ENCODE measurements at regions not wholly inside any gene's neighbourhood (a gene's known extent, or its start where the extent isn't known, plus 50 kb on each side); places are given as distances from the start of the nearest gene placed in this dataset.

DNA sequence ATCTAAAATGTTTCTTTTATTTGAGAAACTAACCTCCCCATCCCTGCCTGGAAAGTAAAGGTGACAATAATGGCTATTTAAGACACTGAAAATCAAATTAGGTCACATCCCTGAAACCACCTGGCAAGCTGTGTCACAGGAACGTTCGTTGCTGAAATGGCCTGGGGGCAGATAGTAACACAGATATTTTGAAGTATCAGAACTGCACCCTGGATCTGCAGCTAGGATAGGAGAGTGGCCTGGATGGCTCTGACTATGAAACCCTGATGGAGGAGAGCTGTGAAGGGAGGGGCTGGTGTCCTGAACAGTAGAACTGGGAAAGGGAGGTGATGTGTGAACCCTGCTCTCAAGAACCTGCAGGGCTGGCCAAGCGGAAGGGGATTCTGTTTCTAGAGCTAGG, 648.3 kb upstream of the CFAP20DC start:
- Histone ChIP-seq H3K27me3 (ENCODE audit: control insufficient read depth, insufficient read depth, low read length) (no peaks in the 10 kb centered on the region), H3K4me3 (ENCODE audit: low read depth, low read length) (no peak overlapping the region), H3K36me3 (ENCODE audit: control insufficient read depth, insufficient read depth, low read length) (no peaks in the 10 kb centered on the region)
- DNase-seq (ENCODE audit: low read depth): no peak
- no peak for TF ChIP-seq CTCF (IDR thresholded peaks at IDR 0.05; ENCODE audit: insufficient read depth, low read length, poor library complexity, severe bottlenecking)

DNA sequence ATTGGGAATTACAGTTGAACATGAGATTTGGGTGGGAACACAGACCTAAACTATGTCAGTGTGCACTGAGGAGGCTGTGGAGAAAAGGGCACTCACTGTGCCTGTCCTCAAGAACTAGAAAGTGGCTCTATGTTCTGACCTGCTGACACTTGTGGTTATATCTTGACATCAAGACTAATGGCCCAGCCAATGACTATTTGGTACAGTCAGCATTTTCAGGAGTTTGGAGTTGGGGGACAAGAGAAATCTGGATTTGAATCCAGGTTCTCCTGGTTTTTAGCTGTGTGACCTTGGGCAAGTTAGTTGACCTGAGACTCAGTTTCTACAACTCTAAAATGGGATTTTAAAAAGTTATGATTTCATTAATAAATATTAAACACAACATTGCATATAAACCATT, 647.0 kb upstream of the CFAP20DC start:
- no peaks in the 10 kb centered on the region for H3K27me3 ChIP-seq (ENCODE audit: control insufficient read depth, insufficient read depth, low read length)
- no peak overlapping the region for H3K4me3 ChIP-seq (ENCODE audit: low read depth, low read length)
- TF ChIP-seq CTCF (IDR thresholded peaks at IDR 0.05; ENCODE audit: insufficient read depth, low read length, poor library complexity, severe bottlenecking): no peak
- no peak for DNase-seq (ENCODE audit: low read depth)
- H3K36me3 ChIP-seq (ENCODE audit: control insufficient read depth, insufficient read depth, low read length): no peaks in the 10 kb centered on the region

GRCh38 chr3:59695860-59696259, 646.0 kb upstream of the CFAP20DC start:
- no peak for DNase-seq (ENCODE audit: low read depth)
- no peak for TF ChIP-seq CTCF (IDR thresholded peaks at IDR 0.05; ENCODE audit: insufficient read depth, low read length, poor library complexity, severe bottlenecking)
- Histone ChIP-seq H3K36me3 (ENCODE audit: control insufficient read depth, insufficient read depth, low read length) (no peaks in the 10 kb centered on the region), H3K27me3 (ENCODE audit: control insufficient read depth, insufficient read depth, low read length) (no peaks in the 10 kb centered on the region), H3K4me3 (ENCODE audit: low read depth, low read length) (no peak overlapping the region)

DNA sequence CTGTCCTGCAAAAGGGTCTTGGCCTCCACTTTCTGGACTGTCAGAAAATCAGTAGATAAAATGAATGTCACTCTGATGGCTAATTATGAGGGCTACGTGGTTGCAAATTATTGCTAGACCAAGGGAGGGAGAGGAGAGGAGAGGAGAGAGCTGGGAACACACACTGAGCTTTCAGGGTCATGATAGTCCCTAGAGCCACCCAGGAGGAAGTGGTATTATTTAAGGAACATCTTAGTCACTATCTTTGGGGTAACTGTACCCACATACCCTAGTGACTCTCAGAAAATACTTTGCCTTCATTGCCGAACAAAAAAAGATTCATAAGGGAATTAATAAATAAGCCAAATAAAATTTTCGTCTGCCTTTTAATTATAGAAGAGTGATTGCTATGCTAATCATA, 642.3 kb upstream of the CFAP20DC start:
- H3K27me3 ChIP-seq (ENCODE audit: control insufficient read depth, insufficient read depth, low read length): no peaks in the 10 kb centered on the region
- no peaks in the 10 kb centered on the region for H3K36me3 ChIP-seq (ENCODE audit: control insufficient read depth, insufficient read depth, low read length)
- DNase-seq (ENCODE audit: low read depth): no peak
- no peak overlapping the region for H3K4me3 ChIP-seq (ENCODE audit: low read depth, low read length)
- no peak for TF ChIP-seq CTCF (IDR thresholded peaks at IDR 0.05; ENCODE audit: insufficient read depth, low read length, poor library complexity, severe bottlenecking)

GRCh38 chr3:59690886-59691285, 641.1 kb upstream of the CFAP20DC start:
- Histone ChIP-seq H3K27me3 (ENCODE audit: control insufficient read depth, insufficient read depth, low read length) (no peaks in the 10 kb centered on the region), H3K36me3 (ENCODE audit: control insufficient read depth, insufficient read depth, low read length) (no peaks in the 10 kb centered on the region), H3K4me3 (ENCODE audit: low read depth, low read length) (no peak overlapping the region)
- TF ChIP-seq CTCF (IDR thresholded peaks at IDR 0.05; ENCODE audit: insufficient read depth, low read length, poor library complexity, severe bottlenecking): no peak
- no peak for DNase-seq (ENCODE audit: low read depth)

DNA sequence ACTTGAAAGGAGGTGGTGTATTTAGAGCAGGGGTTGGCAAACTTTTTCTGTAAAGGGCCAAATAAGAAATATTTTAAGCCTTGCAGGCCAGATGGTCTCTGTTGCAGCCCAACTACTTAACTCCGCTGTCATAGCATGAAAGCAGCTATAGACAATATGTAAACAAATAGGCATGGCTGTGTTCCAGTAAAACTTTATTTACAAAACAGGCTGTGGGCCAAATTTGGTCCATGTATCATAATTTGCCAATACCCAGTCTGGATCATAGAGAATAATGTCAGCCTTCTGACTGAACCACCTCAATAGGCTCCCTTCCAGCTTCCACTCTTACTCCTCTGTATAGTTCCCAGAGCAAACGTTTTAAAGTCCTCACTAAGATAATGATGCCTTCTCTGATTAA, 638.8 kb upstream of the CFAP20DC start:
- no peak for TF ChIP-seq CTCF (IDR thresholded peaks at IDR 0.05; ENCODE audit: insufficient read depth, low read length, poor library complexity, severe bottlenecking)
- DNase-seq (ENCODE audit: low read depth): no peak
- H3K4me3 ChIP-seq (ENCODE audit: low read depth, low read length): no peak overlapping the region
- no peaks in the 10 kb centered on the region for H3K27me3 ChIP-seq (ENCODE audit: control insufficient read depth, insufficient read depth, low read length)
- no peaks in the 10 kb centered on the region for H3K36me3 ChIP-seq (ENCODE audit: control insufficient read depth, insufficient read depth, low read length)
